ENCODE measurements at regions not wholly inside any gene's neighbourhood (a gene's known extent, or its start where the extent isn't known, plus 50 kb on each side); places are given as distances from the start of the nearest gene placed in this dataset.

GRCh38 chr17:62307196-62307595, 73.2 kb upstream of the EFCAB3 start:
- DNase-seq (ENCODE audit: low spot score) (no peak), FAIRE-seq (no peak), ATAC-seq (no peak)
- POLR2A ChIA-PET, result no interaction called here
- CTCF ChIA-PET (ENCODE audit: low intra/inter-chr PET ratio, low total read pairs), result no interaction called here
- no peak overlapping the region for H3K27ac ChIP-seq (ENCODE audit: extremely low read length, insufficient read depth, low read length)
- BruUV-seq (replicated peaks), result no TSS peak
- H3K4me3 ChIP-seq (replicated peaks in 1 of 3; ENCODE audit: insufficient read depth in 1 of 3, low read depth in 2 of 3, low read length in 3 of 3), result no peak overlapping the region
- H3K27me3 ChIP-seq (ENCODE audit: control insufficient read depth in 1 of 2, insufficient read depth in 2 of 2, low read length in 2 of 2), result no peaks in the 10 kb centered on the region; a peak in 1 of 5 replicates
- intact Hi-C loops (cut with micrococcal nuclease; ENCODE audit: unreplicated experiment), result no loop called here
- no peak overlapping the region for H3K4me2 ChIP-seq (ENCODE audit: low read depth, low read length)
- H3K9me3 ChIP-seq (ENCODE audit: low read length), result no peaks in the 10 kb centered on the region
- in situ Hi-C loops (cut with HindIII; ENCODE audit: extremely low pct_ligation_motif_present, low pct_unique_long_range_greater_than_20kb), result no loop called here
- no peak overlapping the region for H3K9ac ChIP-seq (ENCODE audit: insufficient read depth, low read depth, low read length)
- 1% methylated on average over 2 of the region's 2 CpGs for WGBS (ENCODE audit: low lambda C conversion rate)
- no peaks in the 10 kb centered on the region for H3K36me3 ChIP-seq (replicated peaks in 1 of 2; ENCODE audit: control insufficient read depth in 1 of 2, insufficient read depth in 2 of 2, low read length in 2 of 2)
- no peak for TF ChIP-seq ZNF616 (CRISPR knock-in tag; IDR thresholded peaks at IDR 0.05; ENCODE audit: low read depth)
- H4K20me1 ChIP-seq (ENCODE audit: insufficient read depth, low read length), result no peaks in the 10 kb centered on the region; the same call in 1 of the 2 replicates
- no peaks in the 10 kb centered on the region for H3K4me1 ChIP-seq (ENCODE audit: insufficient read depth, low read length)
- no peaks in the 10 kb centered on the region for H3K79me2 ChIP-seq (ENCODE audit: insufficient read depth, low read length)
- H2AFZ ChIP-seq (ENCODE audit: low read length), result no peak overlapping the region

- no peak overlapping the region for H3K9ac ChIP-seq (ENCODE audit: insufficient read depth, low read depth, low read length)
- ChIA-PET CTCF (ENCODE audit: low intra/inter-chr PET ratio, low total read pairs) (no interaction called here), POLR2A (no interaction called here)
- no TSS peak for BruUV-seq (replicated peaks)
- ATAC-seq (no peak), DNase-seq (ENCODE audit: low spot score) (no peak), FAIRE-seq (no peak)
- H2AFZ ChIP-seq (ENCODE audit: low read length), result no peak overlapping the region
- H3K4me2 ChIP-seq (ENCODE audit: low read depth, low read length), result no peak overlapping the region
- in situ Hi-C loops (cut with HindIII; ENCODE audit: extremely low pct_ligation_motif_present, low pct_unique_long_range_greater_than_20kb) (no loop called here), intact Hi-C loops (cut with micrococcal nuclease; ENCODE audit: unreplicated experiment) (no loop called here)
- H3K27me3 ChIP-seq (ENCODE audit: control insufficient read depth in 1 of 2, insufficient read depth in 2 of 2, low read length in 2 of 2), result no peaks in the 10 kb centered on the region; a peak in 1 of 5 replicates
- no peaks in the 10 kb centered on the region for H3K9me3 ChIP-seq (ENCODE audit: low read length)
- TF ChIP-seq MAFK (conservative IDR thresholded peaks at IDR 0.05 in 1 of 2, IDR thresholded peaks at IDR 0.05 in 1 of 2; ENCODE audit: low read length in 2 of 2), result peak; percentile 22 to 30; a peak in 1 of 4 replicates
- TF ChIP-seq, protein P1, sequence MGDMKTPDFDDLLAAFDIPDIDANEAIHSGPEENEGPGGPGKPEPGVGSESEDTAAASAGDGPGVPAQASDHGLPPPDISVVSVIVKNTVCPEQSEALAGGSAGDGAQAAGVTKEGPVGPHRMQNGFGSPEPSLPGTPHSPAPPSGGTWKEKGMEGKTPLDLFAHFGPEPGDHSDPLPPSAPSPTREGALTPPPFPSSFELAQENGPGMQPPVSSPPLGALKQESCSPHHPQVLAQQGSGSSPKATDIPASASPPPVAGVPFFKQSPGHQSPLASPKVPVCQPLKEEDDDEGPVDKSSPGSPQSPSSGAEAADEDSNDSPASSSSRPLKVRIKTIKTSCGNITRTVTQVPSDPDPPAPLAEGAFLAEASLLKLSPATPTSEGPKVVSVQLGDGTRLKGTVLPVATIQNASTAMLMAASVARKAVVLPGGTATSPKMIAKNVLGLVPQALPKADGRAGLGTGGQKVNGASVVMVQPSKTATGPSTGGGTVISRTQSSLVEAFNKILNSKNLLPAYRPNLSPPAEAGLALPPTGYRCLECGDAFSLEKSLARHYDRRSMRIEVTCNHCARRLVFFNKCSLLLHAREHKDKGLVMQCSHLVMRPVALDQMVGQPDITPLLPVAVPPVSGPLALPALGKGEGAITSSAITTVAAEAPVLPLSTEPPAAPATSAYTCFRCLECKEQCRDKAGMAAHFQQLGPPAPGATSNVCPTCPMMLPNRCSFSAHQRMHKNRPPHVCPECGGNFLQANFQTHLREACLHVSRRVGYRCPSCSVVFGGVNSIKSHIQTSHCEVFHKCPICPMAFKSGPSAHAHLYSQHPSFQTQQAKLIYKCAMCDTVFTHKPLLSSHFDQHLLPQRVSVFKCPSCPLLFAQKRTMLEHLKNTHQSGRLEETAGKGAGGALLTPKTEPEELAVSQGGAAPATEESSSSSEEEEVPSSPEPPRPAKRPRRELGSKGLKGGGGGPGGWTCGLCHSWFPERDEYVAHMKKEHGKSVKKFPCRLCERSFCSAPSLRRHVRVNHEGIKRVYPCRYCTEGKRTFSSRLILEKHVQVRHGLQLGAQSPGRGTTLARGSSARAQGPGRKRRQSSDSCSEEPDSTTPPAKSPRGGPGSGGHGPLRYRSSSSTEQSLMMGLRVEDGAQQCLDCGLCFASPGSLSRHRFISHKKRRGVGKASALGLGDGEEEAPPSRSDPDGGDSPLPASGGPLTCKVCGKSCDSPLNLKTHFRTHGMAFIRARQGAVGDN (CRISPR knock-in tag; IDR thresholded peaks at IDR 0.05), result no peak
- no peak overlapping the region for H3K4me3 ChIP-seq (replicated peaks in 1 of 3; ENCODE audit: insufficient read depth in 1 of 3, low read depth in 2 of 3, low read length in 3 of 3)
- no peaks in the 10 kb centered on the region for H3K79me2 ChIP-seq (ENCODE audit: insufficient read depth, low read length)
- H4K20me1 ChIP-seq (ENCODE audit: insufficient read depth, low read length), result no peaks in the 10 kb centered on the region
- no peaks in the 10 kb centered on the region for H3K4me1 ChIP-seq (ENCODE audit: insufficient read depth, low read length)
- H3K27ac ChIP-seq (ENCODE audit: extremely low read length, insufficient read depth, low read length), result no peak overlapping the region
- no peaks in the 10 kb centered on the region for H3K36me3 ChIP-seq (replicated peaks in 1 of 2; ENCODE audit: control insufficient read depth in 1 of 2, insufficient read depth in 2 of 2, low read length in 2 of 2)
Observed at GRCh38 chr17:62303476-62303875, 76.9 kb upstream of the EFCAB3 start.

Measured in HepG2 (cell line).